MV-4-11 (cell line): ENCODE measurements at regions not wholly inside any gene's neighbourhood (a gene's known extent, or its start where the extent isn't known, plus 50 kb on each side); places are given as distances from the start of the nearest gene placed in this dataset.
A peak's percentile ranks its signal among the peaks of the same experiment; 100 is the strongest.
"Not testable (repeated sequence)": the region's sequence is repeated elsewhere in the genome, so short reads cannot be mapped to it uniquely, and the experiment has no call there.

Experiments
- DNase-seq: peaks from one replicate; lab custom pipeline; 2025; lab: John Stamatoyannopoulos, UW

DNA sequence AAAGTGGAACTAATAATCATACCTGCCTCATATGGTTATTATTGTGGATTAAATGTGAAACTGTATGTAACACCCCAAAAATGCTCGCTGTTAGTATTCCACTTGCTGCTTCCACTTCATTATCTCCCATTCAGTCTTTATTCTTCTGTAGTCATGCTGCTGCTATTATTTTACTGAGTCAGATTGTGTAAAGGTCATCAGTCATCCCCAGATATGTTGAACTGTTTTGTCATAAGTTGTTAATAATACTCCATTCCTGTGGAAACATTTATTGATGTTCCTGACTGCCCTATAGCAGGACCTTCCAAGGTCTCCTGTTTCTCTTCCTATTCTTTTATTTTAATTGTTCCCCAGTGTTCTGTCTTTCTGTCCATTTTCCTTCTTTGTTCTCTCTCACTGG lies 1148.3 kb downstream of the EPHA7 start:
- no peak for DNase-seq

- DNase-seq, result no peak
These were observed 1149.0 kb downstream of the EPHA7 start for GRCh38 chr6:92270365-92270764.

DNA sequence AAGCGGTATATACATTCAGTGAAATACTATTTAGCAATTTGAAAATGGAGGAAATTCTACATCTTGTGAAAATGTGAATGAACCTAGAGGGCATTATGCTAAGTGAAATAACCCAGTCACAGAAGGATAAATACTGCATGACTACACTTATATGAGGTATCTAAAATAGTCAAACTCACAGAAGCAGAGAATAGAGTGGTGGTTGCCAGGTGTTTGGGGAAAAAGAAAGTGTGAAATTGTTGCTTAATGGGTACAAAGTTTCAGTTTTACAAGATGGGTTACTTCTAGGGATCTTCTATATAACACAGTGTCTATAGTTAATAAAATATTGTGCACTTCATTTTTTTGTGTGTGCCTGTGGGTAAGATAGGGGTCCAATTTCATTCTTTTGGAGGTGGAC lies 1152.0 kb downstream of the EPHA7 start:
- DNase-seq, result no peak

DNA sequence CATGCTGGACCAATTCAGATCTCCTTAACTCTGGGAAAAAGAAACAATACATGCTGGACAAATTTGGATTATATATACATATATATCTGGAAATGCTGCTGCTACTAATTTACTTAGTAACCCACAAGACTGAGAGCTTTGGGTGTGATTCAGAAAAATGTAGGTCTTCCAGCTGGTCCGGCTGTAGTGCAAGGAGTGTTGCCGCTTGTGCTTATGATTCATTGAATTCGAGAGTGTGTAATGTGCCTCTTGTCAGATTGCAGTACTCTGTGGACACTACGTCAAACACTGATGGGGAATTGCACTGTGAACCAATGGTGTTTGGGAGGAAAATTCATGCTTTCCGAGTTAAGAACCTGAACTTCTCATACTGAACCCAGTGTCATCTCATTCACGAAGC lies 1155.5 kb downstream of the EPHA7 start:
- no peak for DNase-seq

GRCh38 chr6:92259171-92259570 lies 1160.2 kb downstream of the EPHA7 start:
- DNase-seq, result no peak

DNA sequence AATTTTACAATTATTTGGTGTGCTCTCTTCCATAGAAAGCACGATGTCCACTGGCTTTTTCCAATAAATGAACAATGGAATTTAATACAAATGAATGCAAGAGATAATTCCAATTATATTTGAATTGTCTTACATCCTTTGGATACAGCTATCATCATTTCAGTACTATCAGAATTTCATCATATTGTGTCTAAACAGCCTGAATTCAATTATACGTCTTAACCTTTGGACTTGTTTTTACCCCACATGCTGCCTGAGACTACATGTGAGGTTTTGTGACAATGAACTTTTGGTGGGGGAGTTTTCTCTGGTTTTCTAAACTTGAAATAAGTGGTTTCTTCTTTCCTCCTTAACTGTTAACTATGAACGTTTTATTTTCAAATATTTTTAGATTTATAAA lies 1176.0 kb downstream of the EPHA7 start:
- no peak for DNase-seq

DNA sequence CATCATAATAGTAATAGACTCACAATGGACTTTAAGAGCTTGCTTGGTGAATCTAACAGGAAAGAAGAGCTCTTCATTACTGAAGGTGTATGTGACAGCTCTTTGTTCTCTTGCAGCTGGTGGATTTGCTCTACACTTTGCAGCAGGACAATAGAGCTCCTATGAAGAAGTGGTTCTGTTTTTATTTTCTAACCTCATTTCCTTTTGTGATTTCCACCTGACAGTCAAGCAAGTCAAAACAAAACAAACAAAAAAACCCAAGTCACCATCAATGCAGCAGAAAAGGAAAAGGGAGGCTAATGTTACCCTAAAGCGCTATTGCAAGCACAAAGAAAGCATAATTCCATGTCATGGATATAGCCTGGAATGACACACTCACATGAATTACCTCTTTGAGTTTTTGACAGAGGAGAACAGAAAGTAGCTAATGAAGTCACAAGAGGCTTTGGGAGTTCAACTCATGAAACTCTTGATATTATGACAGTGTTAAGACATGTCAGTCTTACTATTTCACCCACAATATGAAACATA lies 1188.1 kb downstream of the EPHA7 start:
- no peak for DNase-seq

GRCh38 chr6:92219987-92220386 lies 1199.4 kb downstream of the EPHA7 start:
- not testable (repeated sequence) for DNase-seq

DNA sequence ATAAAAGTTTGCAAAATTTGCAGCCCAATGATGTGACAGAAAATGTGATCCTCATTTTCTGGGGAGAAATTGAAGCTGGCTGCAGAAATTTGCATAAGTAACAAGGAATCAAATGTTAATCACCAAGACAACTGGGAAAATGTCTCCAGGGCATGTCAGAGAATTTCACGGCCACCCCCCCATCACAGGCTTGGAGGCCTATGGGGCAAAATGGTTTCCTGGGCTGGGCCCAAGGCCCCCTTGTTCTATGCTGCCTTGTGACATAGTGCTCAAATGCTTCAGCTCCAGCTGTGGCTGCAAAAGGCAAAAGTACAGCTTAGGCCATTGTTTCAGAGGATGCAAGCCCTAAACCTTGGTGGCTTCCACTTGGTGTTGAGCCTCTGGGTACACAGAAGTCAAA lies 1202.6 kb downstream of the EPHA7 start:
- DNase-seq, result no peak

GRCh38 chr6:92201618-92202017 lies 1217.7 kb downstream of the EPHA7 start:
- DNase-seq, result peak; percentile 83

DNA sequence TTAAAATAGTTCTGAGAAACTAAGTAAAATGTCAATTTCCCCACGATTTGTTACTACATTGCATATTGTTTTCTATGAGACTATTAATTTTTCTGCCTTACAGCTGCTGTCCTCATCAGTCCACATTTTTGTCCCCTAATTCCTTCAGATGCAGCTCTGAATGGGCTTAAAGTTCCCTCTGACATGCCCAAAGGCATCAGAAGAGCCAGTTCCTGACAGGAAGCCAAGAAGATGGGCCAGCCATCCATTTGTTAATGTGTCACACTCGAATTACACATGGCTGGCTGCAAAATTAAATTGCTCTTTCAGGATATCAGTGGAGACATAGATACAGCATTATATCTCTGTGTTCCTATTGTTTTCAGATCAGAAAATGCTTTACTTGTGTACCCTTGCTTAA lies 1223.0 kb downstream of the EPHA7 start:
- DNase-seq, result no peak

DNA sequence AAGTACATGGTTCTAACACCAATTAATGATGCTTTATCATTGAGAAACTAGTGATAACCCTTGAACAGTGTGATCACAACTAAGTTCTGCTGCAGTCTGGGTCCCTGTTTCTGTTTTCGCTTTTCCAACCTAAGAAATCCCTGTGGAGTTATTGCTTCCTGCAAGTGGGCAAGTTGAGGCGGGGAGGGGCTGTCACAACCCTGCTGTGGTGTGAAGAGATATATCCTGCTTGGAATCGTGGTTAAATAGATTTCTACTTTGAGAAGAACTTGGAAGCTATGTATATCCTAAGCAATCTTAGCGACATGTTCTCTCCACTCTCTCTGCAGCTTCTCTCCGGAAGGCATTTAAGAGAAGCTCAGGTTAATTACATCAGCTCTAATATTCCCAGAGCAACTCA lies 1223.6 kb downstream of the EPHA7 start:
- DNase-seq, result no peak

DNA sequence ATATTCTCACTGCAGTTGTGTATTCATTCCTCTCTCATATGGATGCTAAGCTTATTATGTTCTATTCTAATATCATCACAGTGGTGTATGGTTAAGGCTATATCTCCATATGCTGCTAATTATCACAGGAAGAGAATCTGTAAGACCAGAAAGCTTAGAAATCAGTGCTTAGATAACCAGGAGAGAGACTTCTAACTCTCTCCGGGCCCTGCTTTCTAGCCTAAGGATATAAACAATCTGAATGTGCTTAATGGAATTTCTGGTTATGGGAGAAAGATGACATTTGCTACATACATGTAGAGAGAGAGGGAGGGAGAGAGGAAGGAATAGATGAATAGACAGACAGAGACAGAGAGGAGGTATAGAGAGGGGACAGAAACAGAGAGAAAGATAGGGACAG lies 1231.3 kb downstream of the EPHA7 start:
- DNase-seq, result no peak

DNA sequence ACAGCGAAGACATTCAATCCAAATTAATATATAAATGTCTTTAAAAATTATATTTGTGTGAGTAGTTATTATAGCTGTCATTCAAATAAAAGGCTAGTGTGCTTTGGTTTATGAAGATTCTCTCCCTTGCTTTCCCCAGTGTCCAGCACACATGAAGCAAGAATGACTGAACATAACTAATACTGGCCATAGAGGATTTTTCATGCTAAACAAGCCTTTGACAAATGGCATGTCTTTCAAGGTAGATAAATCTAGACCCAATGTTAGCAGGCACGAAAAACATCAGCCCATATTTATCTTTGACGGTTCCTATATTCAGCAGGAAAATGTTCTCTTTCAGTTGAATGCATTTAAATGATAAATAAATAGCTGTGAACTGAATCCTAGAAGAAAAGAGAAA lies 1234.4 kb downstream of the EPHA7 start:
- no peak for DNase-seq

- DNase-seq, result no peak
These were observed 1238.0 kb downstream of the EPHA7 start for GRCh38 chr6:92181347-92181746.

DNA sequence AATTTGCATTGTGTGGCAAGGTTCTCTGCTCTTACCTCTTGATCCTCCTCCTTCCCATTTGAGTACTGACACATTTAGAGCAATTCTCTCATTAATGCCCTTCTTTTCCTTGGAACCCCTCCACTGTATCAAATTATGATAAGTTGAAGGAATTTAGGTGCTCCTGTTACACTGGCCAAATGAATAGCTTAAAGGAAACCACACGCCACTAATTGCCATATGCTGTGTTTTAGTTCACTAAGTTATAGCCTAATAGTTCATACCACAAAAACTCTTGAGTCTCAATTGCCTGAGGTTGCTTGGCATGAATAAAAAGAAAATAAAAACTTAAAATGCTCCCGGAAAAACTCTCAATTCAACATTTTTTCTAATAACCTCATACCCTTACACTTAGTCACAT lies 1239.3 kb downstream of the EPHA7 start:
- DNase-seq, result no peak

- DNase-seq, result no peak
These were observed 1242.7 kb downstream of the EPHA7 start for GRCh38 chr6:92176666-92177065.

- no peak for DNase-seq
These were observed 1244.8 kb downstream of the EPHA7 start for GRCh38 chr6:92174398-92175073.

DNA sequence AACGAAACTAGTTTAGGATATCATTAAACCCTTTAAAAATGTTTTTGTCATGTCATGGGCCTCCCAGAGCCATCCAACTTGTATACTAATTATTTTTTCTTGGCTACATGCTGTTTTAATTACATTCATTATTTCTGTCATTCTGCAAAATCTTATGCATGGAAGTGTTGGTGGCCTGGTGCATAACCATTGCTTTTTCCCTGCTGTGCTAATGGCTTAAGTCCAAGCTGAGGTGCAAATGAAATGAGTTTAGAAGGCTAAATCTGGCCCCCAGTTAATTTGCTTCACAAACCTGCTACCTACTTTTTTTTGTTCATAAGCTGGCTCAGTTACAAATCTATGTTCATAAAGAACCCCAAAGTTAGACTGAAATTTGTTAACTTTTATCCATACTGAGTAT lies 1249.9 kb downstream of the EPHA7 start:
- no peak for DNase-seq

GRCh38 chr6:92166666-92167065 lies 1252.7 kb downstream of the EPHA7 start:
- DNase-seq, result no peak

DNA sequence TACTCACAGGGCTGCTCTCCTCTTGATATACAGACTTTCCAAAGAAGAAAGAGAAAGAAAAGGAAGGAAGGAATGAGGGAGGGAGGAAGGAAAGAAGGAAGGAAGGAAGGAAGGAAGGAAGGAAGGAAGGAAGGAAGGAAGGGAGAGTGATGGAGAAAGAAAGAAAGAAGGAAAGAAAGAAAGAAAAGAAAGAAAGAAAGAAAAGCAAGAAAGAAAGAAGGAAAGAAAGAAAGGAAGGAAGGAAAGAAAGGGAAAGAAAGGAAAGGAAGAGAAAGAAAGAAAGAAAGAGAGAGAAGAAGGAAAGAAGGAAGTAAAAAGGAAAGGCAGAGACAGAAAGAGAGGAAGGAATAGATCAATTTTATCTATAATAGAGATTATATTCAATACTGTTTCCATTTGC lies 1257.4 kb downstream of the EPHA7 start:
- no peak for DNase-seq

- no peak for DNase-seq
These were observed 1259.1 kb downstream of the EPHA7 start for GRCh38 chr6:92160226-92160625.

DNA sequence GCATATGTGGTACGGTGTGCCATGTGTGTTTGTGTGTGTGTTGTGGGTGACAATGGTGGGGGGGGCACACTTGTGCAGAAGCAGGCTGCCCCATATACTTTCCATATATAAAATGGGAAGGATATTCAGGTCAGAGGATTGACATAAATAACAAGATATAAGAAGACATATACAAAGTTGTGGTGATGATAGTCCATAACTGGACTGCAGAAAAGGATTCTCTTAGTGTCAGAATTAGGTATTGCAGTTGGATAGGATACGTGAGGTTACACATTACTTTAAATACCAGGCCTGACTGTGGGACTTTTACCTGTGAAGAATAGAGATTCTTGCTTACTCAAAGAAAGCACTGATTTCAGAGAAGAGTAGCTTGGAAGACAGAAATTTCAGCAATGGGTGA lies 1260.3 kb downstream of the EPHA7 start:
- no peak for DNase-seq

DNA sequence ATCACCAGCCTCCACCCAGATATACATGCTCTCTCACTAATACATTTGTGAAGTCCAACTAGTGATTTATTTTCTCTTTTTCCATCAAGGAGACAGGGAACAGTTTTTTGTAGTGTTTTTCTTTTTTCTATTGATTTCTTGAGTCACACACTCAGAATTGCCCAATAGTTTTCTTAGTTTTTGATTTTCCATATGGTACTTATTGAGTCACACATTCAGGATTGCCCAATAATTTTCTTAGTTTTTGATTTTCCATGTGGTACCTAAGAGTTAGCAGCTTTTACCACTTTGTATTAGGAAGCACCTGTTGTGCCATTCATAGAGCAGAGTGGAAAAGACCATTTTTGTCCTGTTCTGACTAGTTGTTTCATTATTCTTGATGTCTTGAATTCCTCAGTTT lies 1268.8 kb downstream of the EPHA7 start:
- DNase-seq, result no peak
